Esophagus muscularis mucosa (tissue), 4 donors: ENCODE measurements at regions not wholly inside any gene's neighbourhood (a gene's known extent, or its start where the extent isn't known, plus 50 kb on each side); places are given as distances from the start of the nearest gene placed in this dataset.
"Not testable (repeated sequence)": the region's sequence is repeated elsewhere in the genome, so short reads cannot be mapped to it uniquely, and the experiment has no call there.

Experiments
- CTCF ChIP-seq, 3 experiments: fragments of 200-600 bp in 2 of 3; fragments of 450-650 bp in 1 of 3; sonication (generic) in 2 of 3; IDR thresholded peaks; one replicate each; pipeline ENCODE4 v1.5.1; 2017 to 2019; ENCODE audit warnings: antibody characterized with exemption in 3 of 3, mild to moderate bottlenecking in 2 of 3, moderate library complexity in 1 of 3
- EP300 ChIP-seq: sonication (generic); formaldehyde crosslinking; IDR thresholded peaks from one replicate; pipeline ENCODE4 v1.6.1; 2017; ENCODE audit warnings: antibody characterized with exemption
- POLR2A ChIP-seq: fragments of 450-650 bp; IDR thresholded peaks from one replicate; pipeline ENCODE4 v1.6.1; 2017; ENCODE audit warnings: antibody characterized with exemption, moderate library complexity, mild to moderate bottlenecking, low read depth
- POLR2AphosphoS5 ChIP-seq, 2 donors: sonication (generic); formaldehyde crosslinking; IDR thresholded peaks; one replicate each; pipeline ENCODE4 v1.6.1; 2017; ENCODE audit warnings: antibody characterized with exemption in 2 of 2

GRCh38 chr20:29884322-29884721 is 1373.1 kb upstream of the DEFB115 start:
- not testable (repeated sequence) for TF ChIP-seq CTCF (IDR thresholded peaks at IDR 0.05); POLR2A; POLR2AphosphoS5 (IDR thresholded peaks at IDR 0.05); EP300
